IPS DF 4.7 (cell line): ENCODE measurements at regions not wholly inside any gene's neighbourhood (a gene's known extent, or its start where the extent isn't known, plus 50 kb on each side); places are given as distances from the start of the nearest gene placed in this dataset.
A peak's percentile ranks its signal among the peaks of the same experiment; 100 is the strongest.
"Not testable (repeated sequence)": the region's sequence is repeated elsewhere in the genome, so short reads cannot be mapped to it uniquely, and the experiment has no call there.

Experiments used
- DNase-seq: peaks from one replicate; pipeline ENCODE4 v3.0.0-alpha.2; 2013; ENCODE audit warnings: low spot score; ENCODE audit errors: extremely low read depth

DNA sequence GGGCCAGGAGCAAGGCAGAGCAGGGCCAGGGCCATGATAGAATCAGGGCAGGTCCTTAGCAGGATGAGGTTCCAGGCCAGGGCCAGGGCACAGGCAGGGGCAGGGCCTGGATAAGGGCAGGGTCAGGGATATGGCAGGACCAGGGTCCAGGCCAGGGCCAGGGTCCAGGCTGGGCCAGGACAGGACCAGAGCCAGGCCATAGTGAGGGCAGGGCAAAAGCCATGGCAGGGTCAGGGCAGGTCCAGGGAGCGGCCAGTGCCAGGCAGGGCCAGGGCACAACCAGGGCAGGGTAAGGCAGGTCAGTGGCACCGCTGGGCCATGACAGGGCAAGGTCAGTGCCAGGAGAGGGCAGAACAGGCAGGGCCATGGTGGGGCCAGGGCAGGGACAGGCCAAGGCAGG is 152.2 kb downstream of the LIPI start:
- no peak for DNase-seq

DNA sequence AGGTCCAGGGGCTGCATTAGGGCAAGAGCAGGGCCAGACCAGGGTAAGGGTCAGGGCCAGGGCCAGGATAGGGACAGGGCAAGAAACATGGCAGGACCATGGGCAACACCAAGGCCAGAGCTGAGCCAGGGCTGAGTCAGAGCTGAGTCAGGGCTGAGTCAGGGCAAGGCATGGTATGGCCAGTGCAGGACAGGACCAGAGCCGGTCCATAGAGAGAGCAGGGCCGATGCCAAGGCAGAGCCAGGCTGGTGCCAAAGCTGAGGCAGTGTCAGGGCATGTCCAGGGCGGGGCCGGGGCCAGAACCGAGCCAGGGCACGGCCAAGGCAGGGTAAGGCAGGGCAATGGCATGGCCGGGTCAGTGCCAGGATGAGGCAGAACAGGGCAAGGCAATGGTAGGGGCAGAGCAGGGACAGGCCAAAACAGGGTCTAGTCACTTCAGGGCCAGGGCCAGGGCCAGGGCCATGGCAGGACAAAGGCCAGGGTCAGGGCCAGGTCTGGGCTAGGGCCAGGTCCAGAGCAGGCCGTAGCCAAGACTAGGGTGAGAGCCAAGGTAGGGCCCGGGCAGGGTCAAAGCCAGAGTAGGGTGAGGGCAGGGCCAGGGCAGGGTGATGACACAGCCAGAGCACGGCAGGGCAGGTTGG is 152.8 kb downstream of the LIPI start:
- not testable (repeated sequence) for DNase-seq

DNA sequence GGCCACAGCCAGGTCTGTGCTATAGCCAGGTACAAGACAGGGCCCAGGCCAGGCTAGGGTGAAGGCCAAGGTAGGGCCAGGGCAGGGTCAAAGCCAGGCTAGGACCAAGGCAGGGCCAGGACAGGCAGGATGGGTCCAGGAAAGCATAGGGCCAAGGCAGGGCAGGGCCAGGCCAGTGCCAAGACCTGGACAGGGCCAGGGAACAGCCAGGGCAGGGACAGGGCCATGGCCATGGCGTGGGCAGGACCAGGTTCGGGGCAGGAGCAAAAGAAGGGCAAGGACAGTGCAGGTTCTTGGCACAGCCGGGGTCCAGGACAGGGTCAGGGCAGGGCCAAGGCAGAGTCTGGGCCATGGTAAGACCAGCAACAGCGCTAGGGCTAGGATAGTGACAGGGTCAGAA is 153.4 kb downstream of the LIPI start:
- no peak for DNase-seq

DNA sequence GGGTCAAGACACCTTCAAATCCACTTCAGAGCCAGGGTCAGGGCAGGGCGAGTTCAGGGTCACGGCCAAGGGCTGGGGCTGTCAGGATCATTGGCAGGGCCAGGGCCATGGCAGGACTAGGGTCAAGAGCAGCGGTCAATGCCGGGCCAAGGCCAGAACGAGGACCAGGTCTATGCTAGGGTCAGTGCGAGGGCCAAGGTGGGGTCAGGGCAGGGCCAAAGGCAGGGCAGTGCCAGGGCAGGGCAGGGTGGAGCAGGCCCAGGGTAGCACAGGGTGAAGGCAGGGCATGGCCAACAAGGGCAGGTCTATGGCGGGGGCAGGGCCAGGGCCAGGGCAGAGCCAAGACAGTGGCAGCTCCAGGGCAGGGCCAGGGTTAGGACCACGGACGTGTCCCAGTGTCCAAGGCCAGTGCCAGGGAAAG is 154.0 kb downstream of the LIPI start:
- no peak for DNase-seq

DNA sequence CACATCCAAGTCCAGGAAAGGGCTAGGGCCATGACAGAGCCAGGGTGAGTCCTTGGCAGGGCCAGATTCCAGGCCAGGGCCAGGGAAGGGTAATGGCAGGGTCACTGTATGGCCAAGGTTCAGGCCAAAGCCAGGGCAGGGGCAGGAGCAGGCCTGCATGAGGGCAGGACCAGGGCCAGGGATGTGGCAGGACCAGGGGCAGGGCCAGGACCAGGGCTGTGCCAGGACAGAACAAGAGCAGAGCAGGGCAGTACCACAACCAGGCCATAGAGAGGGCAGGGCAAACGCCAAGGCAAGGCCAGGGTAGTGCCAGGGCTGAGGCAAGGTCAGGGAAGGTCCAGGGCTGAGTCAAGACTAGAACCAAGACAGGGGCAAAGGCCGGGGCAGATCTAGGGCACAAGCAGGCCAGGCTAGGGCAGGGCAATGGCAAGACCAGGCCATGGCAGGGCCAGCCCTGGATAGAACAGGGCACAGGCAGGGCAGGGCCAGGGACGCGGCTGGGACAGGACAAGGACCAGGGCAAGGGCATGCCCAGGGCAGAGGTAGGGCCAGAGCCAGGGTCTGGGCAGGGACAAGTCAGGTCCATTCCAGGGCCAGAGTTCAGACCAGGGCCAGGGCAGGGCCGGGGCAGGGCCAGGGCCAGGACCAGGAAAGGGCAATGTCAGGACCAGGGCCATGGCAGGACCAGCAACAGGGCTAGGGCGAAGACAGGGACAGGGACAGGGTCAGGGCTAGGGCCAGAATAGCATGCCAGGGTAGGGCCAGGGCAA is 154.8 kb downstream of the LIPI start:
- DNase-seq, result not testable (repeated sequence)

DNA sequence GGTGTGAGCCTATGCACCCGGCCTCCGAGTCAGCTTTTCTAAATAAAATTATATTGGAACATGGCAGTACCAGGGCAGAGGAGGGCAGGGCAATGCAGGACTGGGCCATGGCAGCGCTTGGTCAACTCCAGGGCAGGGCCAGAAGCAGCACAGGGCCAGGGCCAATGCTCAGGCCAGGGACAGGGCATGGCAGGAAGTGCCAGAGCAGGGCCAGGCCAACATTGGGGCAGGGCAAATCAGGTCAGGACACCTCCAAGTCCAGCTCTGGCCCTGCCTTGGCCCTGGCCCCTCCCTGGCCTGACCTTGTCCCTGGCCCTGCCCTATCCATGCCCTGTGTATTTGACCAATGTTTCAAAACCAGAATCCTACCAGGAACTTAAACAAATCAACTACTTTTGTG is 156.1 kb downstream of the LIPI start:
- no peak for DNase-seq

DNA sequence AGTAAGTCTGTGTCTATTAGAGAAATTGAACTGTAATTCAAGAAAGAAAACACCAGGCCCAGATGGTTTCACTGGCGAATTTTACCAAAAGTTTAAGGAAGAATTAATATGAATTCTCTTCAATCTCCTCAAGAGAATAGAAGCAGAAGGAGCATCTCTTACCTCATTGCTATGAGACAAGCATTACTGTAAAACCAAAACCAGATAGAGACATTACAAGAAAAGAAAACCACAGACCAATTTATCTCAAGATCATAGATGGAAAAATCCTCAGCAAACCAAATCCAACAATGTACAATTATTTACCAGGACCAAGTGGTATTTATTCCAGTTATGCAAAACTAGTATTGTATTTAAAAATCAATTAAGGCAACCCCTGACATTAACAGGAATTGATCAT is 160.6 kb downstream of the LIPI start:
- no peak for DNase-seq

DNA sequence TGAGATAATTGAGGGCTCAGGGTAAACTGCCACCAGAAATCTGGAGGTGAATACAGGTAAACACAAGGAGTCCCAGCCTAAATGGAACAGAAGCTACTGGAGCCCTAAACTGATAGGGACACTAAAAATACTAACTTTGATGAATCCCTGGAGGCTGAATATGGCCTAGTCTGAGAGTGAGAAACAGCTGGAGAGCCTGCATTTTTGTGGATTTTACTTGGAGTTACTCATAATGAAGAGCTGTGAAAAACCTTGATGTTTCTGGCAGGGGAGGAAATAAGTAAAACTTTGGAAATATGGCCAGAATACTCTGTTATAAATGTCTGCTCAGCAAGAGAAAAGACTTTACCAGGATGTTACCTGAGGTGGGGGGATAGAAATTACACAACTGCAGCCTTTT is 164.4 kb downstream of the LIPI start:
- no peak for DNase-seq

DNA sequence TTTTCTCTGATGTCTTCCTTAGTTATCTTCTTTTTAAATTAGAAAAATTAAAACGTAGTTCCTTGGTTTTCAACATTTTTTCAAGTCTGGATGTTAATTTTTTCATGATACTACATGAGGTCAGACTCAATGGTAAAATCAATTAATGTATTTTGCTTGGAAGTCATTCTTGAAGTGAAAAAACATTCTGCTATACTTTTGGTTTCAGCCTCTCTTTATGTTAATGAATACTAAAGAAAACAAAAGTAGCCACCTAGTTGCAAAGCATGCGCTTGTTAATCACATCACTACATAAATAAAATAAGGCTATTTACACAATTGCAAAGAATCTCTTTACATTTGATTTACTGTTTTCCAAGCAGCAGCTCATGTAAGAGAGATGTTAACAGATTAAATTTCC is 170.4 kb downstream of the LIPI start:
- no peak for DNase-seq

DNA sequence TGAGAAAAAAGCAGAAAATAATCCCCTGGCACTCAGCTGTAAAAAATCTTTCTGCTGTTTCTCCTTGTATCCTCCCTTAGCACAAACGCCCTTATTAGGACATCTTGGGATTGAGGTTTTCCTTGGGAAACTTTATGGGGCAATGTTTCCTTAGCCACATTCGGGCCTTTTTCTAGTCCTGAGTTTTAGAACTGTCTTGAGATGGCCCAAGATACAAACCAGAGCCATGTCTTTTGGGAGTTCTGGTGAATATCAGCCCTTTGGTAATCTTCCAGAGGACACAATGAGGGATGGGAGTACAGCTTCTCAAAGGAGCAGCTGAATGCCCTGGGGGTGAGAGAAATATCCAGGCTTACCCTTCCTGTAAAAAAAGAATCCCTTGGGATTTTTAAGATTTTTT is 182.1 kb downstream of the LIPI start:
- DNase-seq, result not testable (repeated sequence)

DNA sequence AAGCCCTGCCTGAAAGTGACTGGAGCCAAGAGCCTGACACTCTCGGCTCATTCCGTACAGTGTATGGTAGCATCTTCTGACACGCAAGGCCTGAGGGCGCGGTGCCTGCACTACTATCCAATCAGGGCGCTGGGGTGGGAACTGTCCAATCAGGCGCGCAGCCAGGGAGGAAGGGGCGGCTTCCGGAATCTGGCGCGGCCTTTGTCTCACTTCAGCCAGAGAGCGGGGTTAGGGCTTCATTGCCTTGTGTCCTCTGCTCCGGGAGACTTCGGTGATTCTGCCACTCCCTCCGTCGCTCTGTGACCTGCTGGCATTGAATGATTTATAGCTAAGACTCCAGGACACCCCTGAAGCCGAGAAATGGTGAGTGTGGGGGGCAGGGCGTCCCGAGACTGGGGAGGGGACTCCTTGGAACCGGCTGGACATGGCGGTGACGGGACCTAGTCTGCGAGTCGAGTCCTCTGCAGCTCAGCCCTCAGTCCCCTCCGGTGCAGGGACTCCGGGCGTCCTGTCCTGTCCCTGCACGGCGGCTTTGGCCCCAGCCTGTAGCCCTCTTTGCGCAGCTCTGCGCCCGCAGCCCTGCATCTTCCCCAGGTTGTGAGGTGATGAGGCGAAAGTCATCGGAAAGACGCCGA is 183.4 kb downstream of the LIPI start:
- DNase-seq, result peak; percentile 74

DNA sequence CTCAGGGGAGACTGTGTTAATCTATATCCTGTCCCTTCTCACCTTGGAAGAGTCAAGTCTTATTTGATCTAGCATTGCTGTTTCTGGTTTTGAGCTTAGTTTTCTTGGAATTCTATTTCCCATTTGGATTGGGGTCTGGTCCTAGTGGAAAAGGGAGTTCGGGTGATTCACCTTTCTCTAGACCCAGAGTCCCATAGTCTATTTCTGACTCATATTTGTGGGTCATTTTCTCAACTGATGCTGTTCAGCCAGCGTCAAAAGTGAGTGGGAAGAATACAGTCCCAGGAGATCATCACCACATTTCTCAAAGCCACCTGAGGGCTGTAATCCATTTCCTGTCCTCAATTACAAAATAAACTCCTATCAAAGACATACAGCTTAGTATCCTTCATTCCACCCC is 190.6 kb downstream of the LIPI start:
- not testable (repeated sequence) for DNase-seq

DNA sequence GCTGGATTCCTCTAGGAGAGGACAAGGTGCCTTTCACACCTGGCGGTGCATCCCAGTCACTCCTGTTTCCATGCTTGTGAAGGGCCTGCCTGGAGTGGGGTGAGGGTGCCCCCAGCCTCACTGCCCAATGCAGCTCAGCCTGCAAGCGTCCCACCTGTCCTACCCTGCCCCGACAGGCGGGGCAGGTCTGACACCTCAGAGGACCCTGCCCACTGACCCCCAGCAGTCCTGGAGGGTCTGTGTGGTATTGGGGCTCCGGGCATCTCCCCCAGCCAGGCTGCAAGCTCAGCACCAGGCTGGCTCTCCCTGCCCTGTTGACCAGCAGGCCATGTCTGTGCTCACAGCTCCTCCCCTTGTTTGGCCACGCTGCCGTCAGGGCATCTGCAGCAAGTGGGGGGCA is 194.9 kb downstream of the LIPI start:
- DNase-seq, result not testable (repeated sequence)

DNA sequence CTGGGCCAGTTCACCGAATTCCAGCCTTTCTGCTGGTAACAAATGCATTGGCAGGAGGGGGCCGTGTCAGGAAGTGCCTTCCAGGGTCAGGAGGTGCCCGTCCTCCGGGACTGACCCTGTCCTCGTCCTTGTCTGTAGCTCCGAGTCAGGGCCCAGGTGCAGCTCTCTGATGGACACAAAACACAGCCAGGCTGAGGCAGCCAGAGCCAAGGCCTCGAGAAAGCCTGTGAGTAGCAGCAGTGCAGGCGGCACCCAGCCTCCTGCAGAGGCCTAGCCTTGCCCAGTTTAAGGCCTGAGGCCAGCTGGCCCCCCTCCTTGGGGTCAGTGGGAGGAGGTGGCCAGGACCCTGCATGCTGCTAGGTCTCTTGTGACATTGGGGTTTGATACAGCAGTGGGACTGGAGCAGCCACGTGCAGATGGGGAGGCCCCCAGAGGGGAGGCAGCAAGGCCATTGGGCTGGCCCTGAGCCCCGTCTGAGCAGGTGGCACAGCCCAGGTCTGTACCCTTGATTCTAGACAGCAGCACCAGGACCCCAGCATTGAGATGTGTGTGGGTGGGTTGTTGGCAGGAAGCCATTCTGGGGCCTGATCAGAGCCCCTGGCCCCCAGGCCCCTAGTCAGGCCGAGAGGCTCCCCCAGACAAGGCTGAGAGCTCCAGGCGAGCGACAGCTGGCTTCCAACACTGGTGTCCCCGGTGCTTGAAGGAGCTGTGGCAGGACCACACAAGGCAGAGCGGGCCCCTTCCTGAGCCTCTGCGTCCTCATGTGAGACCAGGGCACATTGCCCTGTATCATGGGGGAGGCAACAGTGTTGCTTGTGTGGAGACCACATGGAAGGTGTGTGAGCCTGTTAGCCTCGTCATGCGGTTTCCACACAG is 196.9 kb downstream of the LIPI start:
- DNase-seq, result not testable (repeated sequence)

DNA sequence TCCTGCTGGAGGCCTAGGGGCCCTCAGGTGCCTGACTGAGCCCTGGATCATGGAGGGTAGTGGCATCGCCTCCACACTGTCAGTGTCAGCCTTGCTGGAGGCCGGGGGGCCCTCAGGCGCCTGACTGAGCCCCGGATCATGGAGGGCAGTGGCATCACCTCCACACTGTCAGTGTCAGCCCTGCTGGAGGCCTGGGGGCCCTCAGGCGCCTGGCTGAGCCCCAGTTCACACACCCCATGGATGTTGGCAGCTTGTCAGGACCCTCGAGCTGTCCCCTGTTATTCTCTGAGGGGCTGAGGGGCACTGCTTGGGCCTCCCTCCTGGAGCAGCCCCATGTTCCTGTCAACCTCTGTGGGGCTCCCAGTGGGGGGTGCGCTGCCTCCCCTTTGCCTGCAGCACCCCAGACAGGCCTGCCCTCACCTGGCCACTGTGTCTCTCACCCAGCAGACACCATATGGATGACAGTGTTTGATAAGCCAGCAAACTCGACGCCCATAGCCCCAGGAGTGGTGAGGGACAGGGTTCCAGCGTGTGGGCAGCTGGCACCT is 197.6 kb downstream of the LIPI start:
- no peak for DNase-seq

DNA sequence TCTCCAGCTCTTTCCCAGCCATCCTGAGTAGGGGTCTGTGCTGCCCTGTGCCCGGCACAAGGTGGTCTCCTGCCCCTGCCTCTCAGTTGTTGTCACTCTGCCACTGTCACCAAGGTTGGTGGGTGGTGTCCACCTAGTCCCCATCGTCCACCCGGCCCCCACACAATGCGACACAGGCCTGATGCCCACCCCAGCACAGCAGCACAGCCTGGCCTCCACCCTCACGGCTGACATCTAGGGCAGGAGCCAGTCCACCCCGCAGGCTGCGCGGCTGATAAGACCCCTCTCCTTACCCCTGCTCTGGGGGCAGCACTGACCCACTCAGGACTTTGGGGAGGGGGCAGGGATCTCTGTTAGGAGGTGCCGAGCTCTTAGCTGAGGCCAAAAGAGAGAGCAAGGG is 198.3 kb downstream of the LIPI start:
- no peak for DNase-seq

DNA sequence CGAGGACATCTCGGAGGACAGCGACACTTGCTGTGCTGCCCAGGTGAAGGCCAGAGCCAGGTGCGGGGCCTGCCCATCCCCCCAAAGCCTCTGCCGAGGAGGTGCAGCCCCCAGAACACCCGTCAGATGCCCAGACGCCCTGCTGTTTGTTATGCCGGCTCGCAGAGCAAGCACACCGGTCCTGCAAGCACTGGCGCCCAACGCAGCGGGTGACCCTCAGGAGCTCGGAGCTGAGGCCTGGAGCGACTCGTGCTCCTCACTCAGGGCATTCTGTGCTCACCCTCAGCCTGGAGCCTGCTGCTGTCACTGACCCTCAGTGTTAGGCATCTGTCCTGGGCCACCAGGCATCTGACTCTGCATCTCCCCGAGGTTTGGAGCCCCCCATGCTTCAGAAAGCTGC is 199.0 kb downstream of the LIPI start:
- not testable (repeated sequence) for DNase-seq

DNA sequence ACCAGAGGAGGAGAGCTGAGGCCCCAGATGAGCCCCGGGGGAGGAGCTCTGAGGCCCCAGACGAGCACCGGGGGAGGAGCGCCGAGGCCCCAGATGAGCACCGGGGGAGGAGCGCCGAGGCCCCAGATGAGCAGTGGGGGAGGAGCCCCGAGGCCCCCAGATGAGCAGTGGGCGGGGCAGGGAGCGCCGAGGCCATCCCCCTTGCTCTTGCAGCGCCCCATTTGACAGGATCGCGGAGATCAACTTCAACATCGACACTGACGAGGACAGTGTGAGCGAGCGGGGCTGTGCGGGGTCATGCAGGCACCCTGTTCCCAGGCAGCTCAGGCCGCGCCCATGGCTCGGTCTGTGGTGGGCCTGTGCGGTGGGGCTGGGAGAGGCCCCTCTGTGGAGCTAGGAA is 199.6 kb downstream of the LIPI start:
- not testable (repeated sequence) for DNase-seq

DNA sequence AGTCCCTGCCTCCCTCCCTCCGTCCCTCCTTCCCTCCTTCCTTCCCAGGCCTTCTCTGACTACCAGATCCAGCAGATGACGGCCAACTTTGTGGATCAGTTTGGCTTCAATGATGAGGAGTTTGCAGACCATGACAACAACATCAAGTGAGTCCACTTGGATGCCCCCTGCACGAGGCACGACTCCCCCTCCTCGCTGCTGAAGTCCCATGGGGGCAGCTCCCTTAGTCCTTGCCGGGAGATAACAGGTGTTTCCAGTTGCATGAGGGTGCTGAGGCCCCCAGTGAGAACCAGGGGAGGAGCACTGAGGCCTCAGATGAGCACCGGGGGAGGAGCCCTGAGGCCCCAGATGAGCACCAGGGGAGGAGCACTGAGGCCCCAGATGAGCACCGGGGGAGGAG is 200.0 kb downstream of the LIPI start:
- DNase-seq, result no peak

DNA sequence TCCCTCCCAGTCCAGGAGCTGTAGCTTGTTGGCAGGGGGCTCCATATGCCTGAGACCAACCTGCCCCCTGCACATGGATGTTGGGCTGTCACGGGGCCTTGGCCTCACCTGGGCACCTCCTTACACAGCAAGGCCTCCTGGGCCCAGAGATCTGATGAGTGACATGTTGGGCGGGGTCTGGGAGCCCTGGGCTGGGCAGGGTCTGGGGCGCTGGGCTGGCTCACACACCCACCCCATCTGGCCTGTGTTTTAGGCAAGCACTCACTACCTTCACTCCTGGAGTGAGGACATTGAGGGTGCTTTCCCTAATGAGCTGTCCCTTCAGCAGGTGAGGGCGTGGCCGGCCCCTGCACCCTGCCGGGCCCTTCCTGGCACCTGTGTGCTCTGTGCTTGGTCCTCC is 200.8 kb downstream of the LIPI start:
- not testable (repeated sequence) for DNase-seq

DNA sequence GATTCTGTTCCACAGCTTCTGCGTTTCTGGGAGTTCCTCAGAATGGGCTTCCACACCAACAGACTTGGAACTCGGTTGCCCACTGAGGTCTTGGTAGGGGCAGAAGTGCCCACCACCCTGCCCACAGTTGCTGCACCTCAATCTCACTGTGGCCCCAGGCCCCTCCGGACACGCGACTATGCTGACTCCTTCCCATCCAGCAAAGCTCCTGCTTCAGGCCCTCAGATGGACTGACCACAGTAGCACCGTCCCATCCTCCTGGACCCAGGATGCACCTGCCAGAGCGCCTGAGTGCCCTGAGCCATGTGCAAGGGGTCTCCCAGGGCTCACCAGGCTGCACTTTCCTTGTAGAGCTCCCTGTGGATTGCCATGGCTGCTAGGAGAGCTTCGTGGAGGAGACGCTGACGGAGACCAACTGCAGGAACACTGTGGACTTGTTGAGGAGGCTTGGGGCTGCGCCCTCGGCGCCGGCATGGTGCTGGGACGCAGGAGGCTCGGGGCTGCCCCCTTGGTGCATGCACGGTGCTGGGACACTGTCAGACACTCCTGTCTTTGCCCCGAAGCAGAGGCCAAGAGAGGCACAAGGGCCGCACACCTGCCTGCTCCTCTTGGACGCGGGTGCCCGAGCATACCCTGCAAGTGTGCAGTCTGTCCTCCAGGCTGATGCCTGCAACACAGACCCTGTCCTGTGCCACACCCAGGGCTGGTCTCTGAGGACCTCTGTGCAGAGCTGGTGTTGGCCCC is 201.3 kb downstream of the LIPI start:
- not testable (repeated sequence) for DNase-seq
